ENCODE measurements at regions not wholly inside any gene's neighbourhood (a gene's known extent, or its start where the extent isn't known, plus 50 kb on each side); places are given as distances from the start of the nearest gene placed in this dataset.
"Not testable (repeated sequence)": the region's sequence is repeated elsewhere in the genome, so short reads cannot be mapped to it uniquely, and the experiment has no call there.

DNA sequence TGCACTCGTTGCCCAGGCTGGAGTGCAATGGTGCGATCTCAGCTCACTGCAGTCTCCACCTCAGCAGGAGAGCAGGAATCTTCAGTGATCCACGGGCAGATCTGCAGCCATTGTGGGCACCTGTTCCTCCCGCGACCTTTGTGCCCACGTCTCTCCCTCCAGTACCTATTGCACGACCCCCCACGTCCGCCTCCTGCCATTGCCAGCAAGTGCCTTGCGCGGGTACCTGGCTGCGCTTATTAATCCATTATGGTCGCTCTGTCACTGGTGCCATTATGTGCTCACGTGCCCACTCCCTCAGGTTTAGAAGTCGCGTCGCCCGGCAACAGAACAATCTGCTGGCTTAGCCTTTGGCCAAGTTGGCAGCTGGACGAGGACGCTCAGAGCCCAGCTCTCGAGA is 146.2 kb upstream of the C1QTNF3 start:
- not testable (repeated sequence) for DNase-seq (ENCODE audit: low read depth)

DNA sequence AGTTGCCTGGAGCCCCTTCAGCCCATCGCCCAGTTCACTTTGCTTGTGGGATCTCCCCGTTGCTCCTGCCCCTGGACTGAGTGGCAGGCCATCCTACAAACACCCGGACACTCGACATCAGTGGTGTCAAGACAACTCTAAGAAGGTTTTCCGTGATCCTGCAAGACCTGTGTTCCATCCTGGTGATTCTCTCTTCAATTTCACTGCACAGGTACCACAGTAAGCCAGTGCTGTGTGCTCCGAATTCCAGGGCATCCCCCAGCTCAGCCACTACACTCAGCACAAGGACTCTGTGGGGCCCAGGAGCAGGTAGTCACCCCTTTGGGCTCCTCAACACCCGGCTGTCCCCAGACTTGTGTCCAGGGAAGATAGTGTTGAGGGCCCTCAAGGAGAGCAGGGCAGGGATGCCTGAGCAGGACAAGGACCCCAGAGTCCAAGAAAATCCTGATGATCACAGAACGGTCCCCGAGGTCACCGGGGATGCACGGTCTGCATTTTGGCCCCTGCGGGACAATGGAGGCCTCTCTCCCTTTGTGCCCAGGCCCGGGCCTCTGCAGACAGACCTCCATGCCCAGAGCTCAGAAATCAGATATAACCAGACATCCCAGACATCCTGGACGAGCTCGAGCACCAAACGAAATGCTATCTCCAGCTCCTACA is 146.9 kb upstream of the C1QTNF3 start:
- DNase-seq (ENCODE audit: low read depth), result not testable (repeated sequence)

DNA sequence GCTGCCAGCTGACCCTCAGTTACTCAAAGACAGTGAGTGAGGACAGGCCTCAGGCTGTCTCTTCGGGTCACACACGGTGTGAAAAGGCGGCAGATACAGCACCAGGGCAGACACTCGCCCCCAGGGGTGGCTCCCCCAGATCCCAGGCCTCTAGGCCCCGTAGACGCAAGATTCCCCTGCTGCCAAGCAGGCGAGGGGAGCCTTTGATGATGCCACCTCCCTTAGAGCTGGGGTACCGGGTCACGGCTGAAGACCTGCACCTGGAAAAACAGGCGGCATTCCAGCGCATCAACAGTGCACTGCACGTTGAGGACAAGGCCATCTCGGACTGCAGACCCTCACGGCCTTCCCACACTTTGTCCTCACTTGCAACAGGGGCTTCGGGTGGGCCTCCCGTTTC is 147.5 kb upstream of the C1QTNF3 start:
- DNase-seq (ENCODE audit: low read depth), result not testable (repeated sequence)

DNA sequence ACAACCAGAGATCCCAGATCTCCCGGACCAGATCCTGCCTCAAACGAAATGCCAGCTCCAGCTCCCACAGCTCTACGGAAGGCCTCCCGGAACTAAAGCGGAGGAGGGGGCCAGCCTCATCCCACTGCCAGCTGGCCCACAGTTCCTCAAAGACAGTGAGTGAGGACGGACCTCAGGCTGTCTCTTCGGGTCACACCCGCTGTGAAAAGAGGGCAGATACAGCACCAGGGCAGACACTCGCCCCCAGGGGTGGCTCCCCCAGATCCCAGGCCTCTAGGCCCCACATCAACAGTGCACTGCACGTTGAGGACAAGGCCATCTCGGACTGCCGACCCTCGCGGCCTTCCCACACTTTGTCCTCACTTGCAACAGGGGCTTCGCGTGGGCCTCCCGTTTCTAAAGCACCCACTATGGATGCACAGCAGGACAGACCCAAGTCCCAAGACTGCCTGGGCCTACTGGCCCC is 148.3 kb upstream of the C1QTNF3 start:
- peak; percentile 0 for DNase-seq (ENCODE audit: low read depth)

DNA sequence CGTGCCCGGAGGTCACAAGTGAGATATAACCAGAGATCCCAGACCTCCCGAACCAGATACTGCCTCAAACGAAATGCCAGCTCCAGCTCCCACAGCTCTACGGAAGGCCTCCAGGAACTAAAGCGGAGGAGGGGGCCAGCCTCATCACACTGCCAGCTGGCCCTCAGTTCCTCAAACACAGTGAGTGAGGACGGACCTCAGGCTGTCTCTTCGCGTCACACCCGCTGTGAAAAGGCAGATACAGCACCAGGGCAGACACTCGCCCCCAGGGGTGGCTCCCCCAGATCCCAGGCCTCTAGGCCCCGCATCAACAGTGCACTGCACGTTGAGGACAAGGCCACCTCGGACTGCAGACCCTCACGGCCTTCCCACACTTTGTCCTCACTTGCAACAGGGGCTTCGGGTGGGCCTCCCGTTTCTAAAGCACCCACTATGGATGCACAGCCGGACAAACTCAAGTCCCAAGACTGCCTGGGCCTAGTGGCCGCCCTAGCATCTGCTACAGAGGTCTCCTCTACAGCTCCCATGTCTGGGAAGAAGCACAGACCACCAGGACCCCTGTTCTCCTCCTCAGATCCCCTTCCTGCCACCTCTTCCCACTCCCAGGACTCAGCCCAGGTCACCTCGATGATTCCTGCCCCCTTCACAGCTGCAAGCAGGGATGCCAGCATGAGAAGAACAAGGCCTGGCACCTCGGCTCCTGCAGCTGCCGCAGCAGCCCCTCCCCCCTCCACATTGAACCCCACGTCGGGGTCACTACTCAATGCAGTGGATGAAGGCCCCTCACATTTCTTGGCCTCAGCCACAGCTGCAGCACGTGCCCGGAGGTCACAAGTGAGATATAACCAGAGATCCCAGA is 149.3 kb upstream of the C1QTNF3 start:
- DNase-seq (ENCODE audit: low read depth), result peak; percentile 1

DNA sequence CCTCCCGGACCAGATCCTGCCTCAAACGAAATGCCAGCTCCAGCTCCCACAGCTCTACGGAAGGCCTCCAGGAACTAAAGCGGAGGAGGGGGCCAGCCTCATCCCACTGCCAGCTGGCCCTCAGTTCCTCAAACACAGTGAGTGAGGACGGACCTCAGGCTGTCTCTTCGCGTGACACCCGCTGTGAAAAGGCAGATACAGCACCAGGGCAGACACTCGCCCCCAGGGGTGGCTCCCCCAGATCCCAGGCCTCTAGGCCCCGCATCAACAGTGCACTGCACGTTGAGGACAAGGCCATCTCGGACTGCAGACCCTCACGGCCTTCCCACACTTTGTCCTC is 149.9 kb upstream of the C1QTNF3 start:
- DNase-seq (ENCODE audit: low read depth), result not testable (repeated sequence)

DNA sequence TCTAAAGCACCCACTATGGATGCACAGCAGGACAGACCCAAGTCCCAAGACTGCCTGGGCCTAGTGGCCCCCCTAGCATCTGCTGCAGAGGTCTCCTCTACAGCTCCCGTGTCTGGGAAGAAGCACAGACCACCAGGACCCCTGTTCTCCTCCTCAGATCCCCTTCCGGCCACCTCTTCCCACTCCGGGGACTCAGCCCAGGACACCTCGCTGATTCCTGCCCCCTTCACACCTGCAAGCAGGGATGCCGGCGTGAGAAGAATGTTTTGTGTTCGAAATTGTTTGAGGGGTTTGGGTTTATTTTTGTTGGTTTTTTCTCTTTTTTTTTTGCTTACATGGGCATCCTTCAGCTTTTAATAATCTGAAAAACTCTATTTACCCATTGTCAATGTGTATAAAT is 150.3 kb upstream of the C1QTNF3 start:
- DNase-seq (ENCODE audit: low read depth), result not testable (repeated sequence)

DNA sequence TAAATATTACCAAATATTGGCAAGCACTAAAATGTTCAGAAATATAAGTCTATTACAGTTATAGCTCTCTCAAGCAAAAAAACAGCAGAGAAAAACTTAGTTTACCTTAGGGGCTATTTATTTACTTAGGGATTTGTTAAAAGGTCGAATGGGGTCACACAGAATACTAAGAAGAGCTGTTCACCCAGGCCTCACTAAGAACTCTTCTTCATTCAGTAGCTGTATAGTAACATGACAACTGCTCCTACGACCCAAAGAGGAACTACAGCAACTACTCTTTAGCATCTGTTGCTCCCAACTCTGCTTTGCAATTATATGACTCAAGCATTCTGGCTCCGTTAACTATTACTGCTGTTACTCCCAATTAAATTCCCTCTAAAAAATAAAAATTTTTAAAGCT is 150.8 kb upstream of the C1QTNF3 start:
- DNase-seq (ENCODE audit: low read depth), result peak; percentile 3

DNA sequence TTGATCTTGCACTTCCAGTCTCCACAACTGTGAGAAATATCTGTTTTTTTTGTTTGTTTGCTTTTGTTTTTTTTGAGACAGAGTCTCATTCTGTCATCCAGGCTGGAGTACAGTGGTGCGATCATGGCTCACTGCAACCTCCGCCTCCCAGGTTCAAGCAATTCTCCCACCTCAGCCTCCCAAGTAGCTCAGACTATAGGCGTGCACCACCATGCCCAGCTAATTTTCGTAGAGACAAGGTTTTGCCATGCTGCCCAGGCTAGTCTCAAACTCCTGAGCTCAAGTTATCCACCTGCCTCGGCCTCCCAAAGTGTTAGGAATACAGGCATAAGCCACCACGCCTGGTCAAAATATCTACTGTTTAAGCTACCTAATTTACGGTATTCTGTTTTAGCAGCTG is 153.1 kb upstream of the C1QTNF3 start:
- DNase-seq (ENCODE audit: low read depth), result not testable (repeated sequence)

DNA sequence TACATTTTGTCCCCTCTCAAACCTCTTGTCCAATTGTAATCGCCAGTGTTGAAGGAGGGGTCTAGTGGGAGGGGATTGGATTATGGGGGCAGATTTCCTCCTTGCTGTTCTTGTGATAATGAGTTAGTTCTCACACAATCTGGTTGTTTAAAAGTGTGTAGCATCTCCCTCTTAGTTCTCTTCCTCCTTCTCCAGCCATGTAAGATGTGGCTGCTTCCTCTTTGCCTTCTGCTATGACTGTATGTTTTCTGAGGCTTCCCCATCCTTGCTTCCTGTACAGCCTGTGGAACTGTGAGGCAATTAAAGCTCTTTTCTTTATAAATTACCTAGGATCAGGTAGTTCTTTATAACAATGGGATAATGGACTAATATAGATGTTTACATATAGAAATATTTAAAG is 162.3 kb upstream of the C1QTNF3 start:
- not testable (repeated sequence) for DNase-seq (ENCODE audit: low read depth)

DNA sequence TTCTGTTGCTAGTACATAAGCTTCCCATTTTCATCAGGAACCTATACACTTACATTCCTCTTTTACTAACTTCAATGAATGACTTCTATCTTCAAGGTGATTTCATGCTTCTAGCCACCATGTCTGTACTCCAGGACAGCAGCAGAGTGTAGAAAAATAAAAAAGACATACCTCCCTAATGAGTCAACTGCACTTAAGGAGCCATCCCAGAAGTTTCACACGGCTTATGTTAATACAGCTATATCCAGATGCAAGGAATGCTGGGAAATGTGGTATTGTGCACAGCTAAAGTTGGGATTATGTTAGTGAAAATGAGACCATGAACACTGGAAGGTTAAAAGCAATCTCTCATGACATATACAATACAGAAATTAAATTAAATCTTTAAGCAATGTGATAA is 174.4 kb upstream of the C1QTNF3 start:
- DNase-seq (ENCODE audit: low read depth), result peak; percentile 83

DNA sequence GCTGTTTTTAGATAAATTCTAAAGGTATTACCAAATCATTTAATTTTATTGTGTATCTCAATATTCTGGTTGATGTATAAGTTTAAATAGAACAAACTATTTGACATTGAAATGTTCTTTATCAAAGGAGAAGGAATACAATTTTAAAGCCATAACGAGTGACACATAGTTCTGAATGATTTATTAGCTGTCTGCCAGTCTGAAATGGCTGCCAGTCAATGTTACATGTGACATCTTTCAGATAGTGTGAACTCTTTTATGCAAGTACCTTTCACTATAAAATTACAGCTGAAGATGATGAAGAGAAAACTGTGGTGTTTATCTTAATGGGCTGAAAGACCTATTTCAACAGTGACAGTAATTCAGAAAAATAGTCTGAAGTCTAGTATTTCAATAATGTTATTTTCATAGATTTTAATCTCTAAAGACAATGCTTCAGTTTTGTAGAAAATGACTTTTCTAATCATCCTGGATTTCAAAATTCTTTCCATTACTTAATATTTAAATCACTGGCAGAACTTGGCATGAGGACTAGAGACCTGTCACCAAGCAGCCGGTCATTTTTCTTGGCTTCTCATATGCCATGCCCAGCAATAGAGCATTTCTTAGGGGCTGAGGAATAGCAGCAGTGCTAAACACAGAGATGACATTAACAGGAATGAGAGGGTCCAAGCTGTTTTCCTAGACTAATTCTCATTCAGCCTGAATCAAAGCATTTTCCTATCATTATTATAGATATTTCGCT is 178.5 kb upstream of the C1QTNF3 start:
- DNase-seq (ENCODE audit: low read depth), result not testable (repeated sequence)

DNA sequence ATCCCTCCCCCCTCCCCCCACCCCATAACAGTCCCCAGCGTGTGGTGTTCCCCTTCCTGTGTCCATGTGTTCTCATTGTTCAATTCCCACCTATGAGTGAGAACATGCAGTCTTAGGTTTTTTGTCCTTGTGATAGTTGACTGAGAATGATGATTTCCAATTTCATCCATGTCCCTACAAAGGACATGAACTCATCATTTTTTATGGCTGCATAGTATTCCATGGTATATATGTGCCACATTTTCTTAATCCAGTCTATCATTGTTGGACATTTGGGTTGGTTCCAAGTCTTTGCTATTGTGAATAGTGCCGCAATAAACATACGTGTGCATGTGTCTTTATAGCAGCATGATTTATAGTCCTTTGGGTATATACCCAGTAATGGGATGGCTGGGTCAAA is 180.1 kb upstream of the C1QTNF3 start:
- not testable (repeated sequence) for DNase-seq (ENCODE audit: low read depth)

DNA sequence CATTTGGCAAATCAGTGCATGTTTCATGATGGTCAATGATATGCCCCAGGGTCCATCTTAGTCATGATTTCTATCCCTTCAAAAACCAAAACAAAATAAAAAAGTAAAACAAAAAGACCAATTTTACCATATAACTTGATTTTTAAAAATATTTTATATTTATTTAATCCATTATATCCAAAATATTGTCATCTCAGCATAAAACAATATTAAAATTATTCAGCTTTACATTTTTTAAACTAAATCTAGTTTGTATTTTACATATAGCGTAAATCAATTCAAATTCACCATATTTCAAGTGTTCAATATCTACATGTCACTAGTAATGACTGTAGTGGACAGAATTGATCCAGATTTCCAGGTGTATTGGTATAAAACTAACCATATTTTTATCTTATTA is 187.4 kb upstream of the C1QTNF3 start:
- DNase-seq (ENCODE audit: low read depth), result not testable (repeated sequence)

DNA sequence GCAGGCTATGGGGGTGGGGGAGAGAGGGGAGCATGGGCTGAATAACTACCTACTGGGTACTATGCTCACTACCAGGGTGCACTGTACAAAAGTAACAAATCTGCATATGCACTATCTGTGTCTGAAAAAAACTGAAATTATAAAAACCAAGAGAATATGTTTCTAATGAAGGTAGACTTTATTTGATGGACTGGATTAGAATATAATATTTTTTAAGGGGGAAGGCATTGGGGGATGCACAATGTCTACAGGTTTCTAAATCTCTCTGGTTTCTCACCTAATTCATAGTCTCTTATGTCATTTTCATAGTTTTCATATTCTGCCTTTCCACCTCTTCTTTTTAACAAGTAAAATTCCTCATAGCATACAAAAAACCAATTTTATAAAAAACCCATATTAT is 200.8 kb upstream of the C1QTNF3 start:
- not testable (repeated sequence) for DNase-seq (ENCODE audit: low read depth)

DNA sequence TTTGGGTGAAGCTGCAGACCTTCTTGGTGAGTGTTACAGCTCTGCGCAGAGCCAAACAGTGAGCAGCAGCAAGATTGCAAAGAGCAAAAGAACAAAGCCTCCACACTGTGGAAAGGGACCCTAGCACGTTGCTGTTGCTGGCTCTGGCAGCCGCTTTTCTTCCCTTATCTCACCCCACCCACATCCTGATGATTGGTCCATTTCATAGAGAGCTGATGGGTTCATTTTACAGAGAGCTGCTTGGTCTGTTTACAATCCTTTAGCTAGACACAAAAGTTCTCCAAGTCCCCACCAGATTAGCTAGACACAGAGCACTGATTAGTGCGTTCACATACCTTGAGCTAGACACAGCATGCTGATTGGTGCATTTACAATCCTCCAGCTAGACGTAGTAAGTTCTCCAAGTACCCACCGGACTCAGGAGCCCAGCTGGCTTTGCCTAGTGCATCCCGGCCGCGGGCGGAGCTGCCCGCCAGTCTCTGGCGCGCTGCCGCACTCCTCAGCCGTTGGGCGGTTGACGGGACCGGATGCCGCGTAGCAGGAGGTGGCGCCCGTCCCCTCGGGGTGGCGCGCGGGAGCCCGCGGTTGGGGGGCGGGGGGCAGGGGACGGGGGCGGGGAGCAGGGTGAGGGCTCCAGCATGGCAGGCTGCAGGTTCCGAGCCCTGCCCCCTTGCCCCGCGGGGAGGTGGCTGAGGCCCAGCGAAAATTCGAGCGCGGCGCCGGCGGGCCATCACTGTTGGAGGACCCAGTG is 201.4 kb upstream of the C1QTNF3 start:
- peak; percentile 36 for DNase-seq (ENCODE audit: low read depth)

DNA sequence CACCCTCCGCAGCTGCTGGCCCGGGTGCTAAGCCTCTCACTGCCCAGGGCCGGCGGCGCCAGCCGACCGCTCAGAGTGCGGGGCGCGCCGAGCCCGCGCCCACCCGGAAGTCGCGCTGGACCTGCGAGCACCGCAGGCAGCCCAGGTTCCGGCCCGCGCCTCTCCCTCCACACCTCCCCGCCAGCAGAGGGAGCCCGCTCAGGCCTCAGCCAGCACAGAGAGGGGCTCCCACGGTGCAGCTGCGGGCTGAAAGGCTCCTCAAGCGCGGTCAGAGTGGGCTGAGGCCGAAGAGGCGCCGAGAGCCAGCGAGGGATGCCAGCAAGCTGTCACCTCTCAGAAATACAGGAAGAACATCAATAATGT is 202.0 kb upstream of the C1QTNF3 start:
- not testable (repeated sequence) for DNase-seq (ENCODE audit: low read depth)

DNA sequence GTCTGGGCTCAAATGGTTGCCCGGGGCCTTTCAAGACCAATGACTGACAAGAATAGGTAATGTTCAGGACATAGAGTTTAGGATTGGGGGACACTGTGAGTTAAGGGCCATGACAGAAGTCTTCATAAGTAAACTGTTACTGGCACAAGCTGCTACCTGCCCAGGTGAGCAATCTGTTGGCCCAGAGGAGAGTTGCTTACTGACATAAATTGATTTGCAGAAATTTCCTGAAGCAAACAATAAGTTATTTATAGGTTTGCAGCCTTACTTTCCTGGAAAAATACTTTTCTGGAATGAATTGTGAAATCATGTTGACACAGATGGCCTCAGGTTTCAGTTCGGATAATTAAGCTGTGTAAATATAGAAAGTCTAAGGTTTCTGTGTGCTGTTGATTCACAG is 202.8 kb upstream of the C1QTNF3 start:
- DNase-seq (ENCODE audit: low read depth), result peak; percentile 18

DNA sequence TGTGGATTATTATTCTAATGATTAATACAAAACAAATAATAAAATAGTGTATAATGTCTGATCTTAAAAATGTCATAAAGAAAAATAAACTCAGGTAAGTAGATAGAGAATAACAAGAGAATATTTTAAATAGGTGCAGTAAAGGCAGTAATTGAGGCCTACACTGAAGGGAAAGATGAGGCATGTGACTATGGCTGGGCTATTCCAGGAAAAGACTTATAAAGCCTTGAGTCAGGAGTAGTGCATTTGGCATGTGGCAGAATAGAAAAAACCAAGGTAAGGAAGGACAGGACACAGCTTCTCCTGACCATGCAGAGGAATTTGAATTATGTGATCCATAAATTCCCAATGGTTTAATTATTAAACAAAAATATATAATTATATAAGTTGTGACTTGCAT is 215.6 kb upstream of the C1QTNF3 start:
- DNase-seq (ENCODE audit: low read depth), result not testable (repeated sequence)

DNA sequence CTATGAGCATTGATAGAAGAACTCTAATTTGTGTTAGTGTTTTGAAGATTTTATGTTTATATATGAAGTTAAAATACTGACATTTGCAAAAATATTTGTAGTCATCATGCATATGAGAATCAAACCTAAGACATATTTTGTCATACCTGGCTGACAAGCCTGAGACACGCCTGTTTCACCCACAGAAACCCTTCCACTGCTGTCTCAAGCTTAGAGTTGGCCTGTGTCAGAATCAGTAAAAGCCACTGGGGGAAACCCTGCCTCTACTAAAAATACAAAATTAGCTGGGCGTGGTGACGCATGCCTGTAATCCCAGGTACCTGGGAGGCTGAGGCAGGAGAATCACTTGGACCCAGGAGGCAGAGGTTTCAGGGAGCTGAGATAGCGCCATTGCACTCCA is 218.0 kb upstream of the C1QTNF3 start:
- DNase-seq (ENCODE audit: low read depth), result not testable (repeated sequence)

DNA sequence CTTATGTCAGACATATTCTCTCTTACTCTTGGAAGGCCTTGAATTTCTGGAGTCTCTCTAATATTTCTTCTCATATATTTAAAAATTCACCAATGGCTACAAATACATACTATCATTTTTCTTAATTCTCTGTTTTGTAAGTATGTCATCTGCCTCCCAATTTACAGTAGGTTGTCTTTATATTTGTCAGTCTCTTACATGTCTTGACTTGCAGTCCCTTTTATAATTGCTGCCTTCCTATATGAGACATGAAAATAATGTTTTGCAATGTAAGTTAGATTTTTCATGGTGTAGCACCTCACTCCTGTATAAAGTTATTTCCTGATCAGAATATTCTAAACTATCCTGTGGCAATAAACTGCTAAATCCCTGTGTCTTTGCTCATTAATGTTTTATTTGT is 223.1 kb upstream of the C1QTNF3 start:
- not testable (repeated sequence) for DNase-seq (ENCODE audit: low read depth)

DNA sequence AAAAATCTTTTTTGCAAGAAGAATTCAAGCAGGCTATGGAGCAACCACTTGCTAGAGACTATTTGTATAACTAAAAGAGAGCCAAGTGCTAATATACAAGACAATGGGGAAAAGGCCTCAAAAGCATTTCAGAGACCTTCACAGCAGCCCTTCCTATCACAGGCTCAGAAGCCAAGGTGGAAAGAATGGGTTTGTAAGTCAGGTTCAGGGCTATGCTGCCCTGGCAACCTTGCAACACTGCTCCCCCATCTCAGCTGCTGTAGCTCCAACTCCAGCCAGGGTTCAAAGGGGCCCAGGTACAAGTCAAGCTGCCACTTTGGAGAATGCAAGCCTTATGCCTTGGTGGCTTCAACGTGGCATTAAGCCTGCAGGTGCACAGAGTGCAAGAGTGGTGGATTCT is 253.7 kb upstream of the C1QTNF3 start:
- not testable (repeated sequence) for DNase-seq (ENCODE audit: low read depth)

Data from amniotic epithelial cell (primary cell).